ENCODE measurements at regions not wholly inside any gene's neighbourhood (a gene's known extent, or its start where the extent isn't known, plus 50 kb on each side); places are given as distances from the start of the nearest gene placed in this dataset.

GRCh38 chr2:18719978-18720775, 130.8 kb upstream of the NT5C1B start:
- intact Hi-C loops (cut with micrococcal nuclease) = no loop called here
- no peak overlapping the region for H2AFZ ChIP-seq (ENCODE audit: low read length)
- H3K4me1 ChIP-seq (ENCODE audit: insufficient read depth, low read length) = peaks cover 26% of the 10 kb centered on the region
- no TSS peak for BruUV-seq (replicated peaks)
- H3K9me2 ChIP-seq (replicated peaks; ENCODE audit: low read length) = no peaks in the 10 kb centered on the region
- POLR2A ChIA-PET (ENCODE audit: unreplicated experiment) = no interaction called here
- no peaks in the 10 kb centered on the region for H3K9me3 ChIP-seq (ENCODE audit: low read length)
- H3K4me3 ChIP-seq (ENCODE audit: low read length) = no peak overlapping the region
- no peak overlapping the region for H3K9ac ChIP-seq (ENCODE audit: low read length)
- H3K4me2 ChIP-seq (ENCODE audit: low read length) = no peak overlapping the region
- DNase-seq = peak; percentile 82
- H4K20me1 ChIP-seq (ENCODE audit: low read length) = no peaks in the 10 kb centered on the region
- TF ChIP-seq EZH2 (IDR thresholded peaks at IDR 0.05; ENCODE audit: low read length, unreplicated experiment) (no peak), EZH2phosphoT487 (IDR thresholded peaks at IDR 0.05; ENCODE audit: borderline replicate concordance, low read length) (no peak), CTCF (conservative IDR thresholded peaks at IDR 0.05; ENCODE audit: low read depth, low read length) (no peak)
- H3K36me3 ChIP-seq (ENCODE audit: low read depth, low read length) = no peaks in the 10 kb centered on the region
- H3K79me2 ChIP-seq (ENCODE audit: low read length) = no peaks in the 10 kb centered on the region
- H3F3A ChIP-seq (ENCODE audit: low read length, unreplicated experiment) = no peaks in the 10 kb centered on the region
- H3K27ac ChIP-seq (ENCODE audit: low read length) = no peak overlapping the region
- H3K27me3 ChIP-seq (ENCODE audit: low read length) = no peaks in the 10 kb centered on the region
- CTCF ChIA-PET = no interaction called here
- peak; percentile 88 for ATAC-seq

GRCh38 chr2:18708203-18708715, 118.9 kb upstream of the NT5C1B start:
- no TSS peak for BruUV-seq (replicated peaks)
- ChIA-PET CTCF (interaction anchor here (0.6 kb wide), 1 partner anchor 15 kb away, joined by 3 read pairs; no protein-coding TSS in a partner anchor), POLR2A (ENCODE audit: unreplicated experiment) (no interaction called here)
- Histone ChIP-seq H3K9ac (ENCODE audit: low read length) (no peak overlapping the region), H3K9me3 (ENCODE audit: low read length) (no peaks in the 10 kb centered on the region), H4K20me1 (ENCODE audit: low read length) (no peaks in the 10 kb centered on the region), H3K79me2 (ENCODE audit: low read length) (no peaks in the 10 kb centered on the region), H2AFZ (ENCODE audit: low read length) (no peak overlapping the region), H3K4me3 (ENCODE audit: low read length) (no peak overlapping the region), H3F3A (ENCODE audit: low read length, unreplicated experiment) (no peaks in the 10 kb centered on the region), H3K9me2 (replicated peaks; ENCODE audit: low read length) (no peaks in the 10 kb centered on the region), H3K4me1 (ENCODE audit: insufficient read depth, low read length) (no peaks in the 10 kb centered on the region), H3K4me2 (ENCODE audit: low read length) (no peak overlapping the region), H3K36me3 (ENCODE audit: low read depth, low read length) (no peaks in the 10 kb centered on the region), H3K27me3 (ENCODE audit: low read length) (no peaks in the 10 kb centered on the region), H3K27ac (ENCODE audit: low read length) (no peak overlapping the region)
- intact Hi-C loops (cut with micrococcal nuclease) = no loop called here
- no peak for DNase-seq
- no peak for ATAC-seq
- TF ChIP-seq EZH2phosphoT487 (IDR thresholded peaks at IDR 0.05; ENCODE audit: borderline replicate concordance, low read length) (no peak), EZH2 (IDR thresholded peaks at IDR 0.05; ENCODE audit: low read length, unreplicated experiment) (no peak), CTCF (conservative IDR thresholded peaks at IDR 0.05; ENCODE audit: low read depth, low read length) (no peak)

- H3K79me2 ChIP-seq (ENCODE audit: low read length) = no peaks in the 10 kb centered on the region
- TF ChIP-seq EZH2 (IDR thresholded peaks at IDR 0.05; ENCODE audit: low read length, unreplicated experiment) = no peak
- no peak for TF ChIP-seq EZH2phosphoT487 (IDR thresholded peaks at IDR 0.05; ENCODE audit: borderline replicate concordance, low read length)
- no peak for TF ChIP-seq CTCF (conservative IDR thresholded peaks at IDR 0.05; ENCODE audit: low read depth, low read length)
- H3K9me2 ChIP-seq (replicated peaks; ENCODE audit: low read length) = no peaks in the 10 kb centered on the region
- no peaks in the 10 kb centered on the region for H3F3A ChIP-seq (ENCODE audit: low read length, unreplicated experiment)
- CTCF ChIA-PET = no interaction called here
- H2AFZ ChIP-seq (ENCODE audit: low read length) = no peak overlapping the region
- peaks cover 16% of the 10 kb centered on the region for H3K4me1 ChIP-seq (ENCODE audit: insufficient read depth, low read length)
- intact Hi-C loops (cut with micrococcal nuclease) = no loop called here
- POLR2A ChIA-PET (ENCODE audit: unreplicated experiment) = no interaction called here
- H3K27ac ChIP-seq (ENCODE audit: low read length) = no peak overlapping the region
- DNase-seq (no peak), ATAC-seq (no peak)
- BruUV-seq (replicated peaks) = no TSS peak
- H3K9me3 ChIP-seq (ENCODE audit: low read length) = no peaks in the 10 kb centered on the region
- no peaks in the 10 kb centered on the region for H3K27me3 ChIP-seq (ENCODE audit: low read length)
- H4K20me1 ChIP-seq (ENCODE audit: low read length) = no peaks in the 10 kb centered on the region
- no peak overlapping the region for H3K9ac ChIP-seq (ENCODE audit: low read length)
- H3K4me3 ChIP-seq (ENCODE audit: low read length) = no peak overlapping the region
- H3K36me3 ChIP-seq (ENCODE audit: low read depth, low read length) = no peaks in the 10 kb centered on the region
- no peak overlapping the region for H3K4me2 ChIP-seq (ENCODE audit: low read length)
Measured at GRCh38 chr2:18706001-18706400, 116.6 kb upstream of the NT5C1B start.
